Astrocyte of the spinal cord (primary cell): ENCODE measurements at regions not wholly inside any gene's neighbourhood (a gene's known extent, or its start where the extent isn't known, plus 50 kb on each side); places are given as distances from the start of the nearest gene placed in this dataset.

Experiments used
- DNase-seq: peaks from one replicate; pipeline ENCODE4 v3.0.0; 2011; ENCODE audit warnings: low read depth, low spot score
- H3K4me3 ChIP-seq: 2 replicates; pipeline ENCODE4 v1.5.1; 2011; ENCODE audit warnings: low read depth, mild to moderate bottlenecking, low read length, moderate library complexity
- in situ Hi-C: cut with HindIII; loops from 2 replicates; pipeline ENCODE4 v1.10.0; 2017; ENCODE audit warnings: low sequenced_read_pairs
- TF ChIP-seq, protein P1 (sequence below): IDR thresholded peaks from 2 replicates; pipeline ENCODE4 v1.5.1; 2012; ENCODE audit warnings: low read depth, mild to moderate bottlenecking, low read length, inconsistent platforms

DNA sequence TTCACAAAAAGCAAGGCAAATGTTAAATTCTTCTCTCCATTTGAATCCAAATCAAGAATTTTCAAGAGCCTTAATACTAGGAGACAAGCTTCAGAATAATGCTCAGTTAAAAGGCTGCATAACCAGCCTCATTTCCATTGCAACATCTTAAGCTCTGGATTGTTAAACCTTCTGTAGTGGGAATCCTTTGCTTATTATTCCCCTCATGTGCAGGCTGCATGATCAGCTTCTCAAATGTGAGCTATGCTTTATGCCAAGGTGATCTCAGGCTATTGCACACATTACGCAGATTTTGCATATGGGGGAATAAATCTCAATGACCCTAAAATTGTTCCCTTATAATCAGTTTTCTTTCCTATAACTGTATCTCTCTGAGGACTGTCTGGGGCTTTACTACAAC, 71.7 kb upstream of the CCDC196 start:
- no peak overlapping the region for H3K4me3 ChIP-seq
- TF ChIP-seq, protein P1, sequence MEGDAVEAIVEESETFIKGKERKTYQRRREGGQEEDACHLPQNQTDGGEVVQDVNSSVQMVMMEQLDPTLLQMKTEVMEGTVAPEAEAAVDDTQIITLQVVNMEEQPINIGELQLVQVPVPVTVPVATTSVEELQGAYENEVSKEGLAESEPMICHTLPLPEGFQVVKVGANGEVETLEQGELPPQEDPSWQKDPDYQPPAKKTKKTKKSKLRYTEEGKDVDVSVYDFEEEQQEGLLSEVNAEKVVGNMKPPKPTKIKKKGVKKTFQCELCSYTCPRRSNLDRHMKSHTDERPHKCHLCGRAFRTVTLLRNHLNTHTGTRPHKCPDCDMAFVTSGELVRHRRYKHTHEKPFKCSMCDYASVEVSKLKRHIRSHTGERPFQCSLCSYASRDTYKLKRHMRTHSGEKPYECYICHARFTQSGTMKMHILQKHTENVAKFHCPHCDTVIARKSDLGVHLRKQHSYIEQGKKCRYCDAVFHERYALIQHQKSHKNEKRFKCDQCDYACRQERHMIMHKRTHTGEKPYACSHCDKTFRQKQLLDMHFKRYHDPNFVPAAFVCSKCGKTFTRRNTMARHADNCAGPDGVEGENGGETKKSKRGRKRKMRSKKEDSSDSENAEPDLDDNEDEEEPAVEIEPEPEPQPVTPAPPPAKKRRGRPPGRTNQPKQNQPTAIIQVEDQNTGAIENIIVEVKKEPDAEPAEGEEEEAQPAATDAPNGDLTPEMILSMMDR = no peak
- no peak for DNase-seq
- in situ Hi-C loops = no loop called here

DNA sequence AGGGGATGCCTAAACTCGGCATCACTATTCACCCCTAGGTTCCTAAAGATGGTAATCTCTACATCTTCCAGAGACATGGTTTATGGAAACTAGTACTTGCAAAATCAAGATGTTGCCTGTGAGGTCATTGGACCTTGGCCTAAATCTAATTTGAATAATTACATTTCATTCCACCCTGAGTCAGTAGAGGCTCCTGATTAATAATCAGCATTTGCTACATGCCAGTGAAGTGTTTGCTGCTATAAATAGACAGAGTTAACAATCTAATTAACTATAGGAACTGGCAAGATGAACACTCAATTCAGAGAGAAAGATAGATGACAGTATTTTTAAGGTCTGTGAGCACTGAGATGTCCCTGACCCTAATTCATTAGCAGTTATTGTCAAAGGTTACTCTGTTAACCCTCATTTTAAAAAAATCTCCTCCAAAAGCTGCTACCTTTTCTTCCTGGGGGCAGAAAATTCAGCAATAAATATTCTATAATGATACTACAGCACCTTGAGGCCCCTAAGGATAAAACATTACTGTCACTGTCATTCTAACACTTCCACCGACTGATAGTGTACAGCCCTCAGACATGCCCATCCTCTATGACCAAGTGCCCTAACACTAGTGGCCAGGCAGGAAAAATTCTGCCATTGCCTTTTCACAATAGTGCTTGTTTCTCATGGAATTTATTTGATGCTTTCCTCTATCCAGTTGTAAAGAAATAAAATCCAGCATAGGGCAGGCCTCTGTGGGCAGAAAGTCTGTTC, 65.7 kb upstream of the CCDC196 start:
- in situ Hi-C loops = no loop called here
- TF ChIP-seq, protein P1 = no peak
- DNase-seq = no peak

DNA sequence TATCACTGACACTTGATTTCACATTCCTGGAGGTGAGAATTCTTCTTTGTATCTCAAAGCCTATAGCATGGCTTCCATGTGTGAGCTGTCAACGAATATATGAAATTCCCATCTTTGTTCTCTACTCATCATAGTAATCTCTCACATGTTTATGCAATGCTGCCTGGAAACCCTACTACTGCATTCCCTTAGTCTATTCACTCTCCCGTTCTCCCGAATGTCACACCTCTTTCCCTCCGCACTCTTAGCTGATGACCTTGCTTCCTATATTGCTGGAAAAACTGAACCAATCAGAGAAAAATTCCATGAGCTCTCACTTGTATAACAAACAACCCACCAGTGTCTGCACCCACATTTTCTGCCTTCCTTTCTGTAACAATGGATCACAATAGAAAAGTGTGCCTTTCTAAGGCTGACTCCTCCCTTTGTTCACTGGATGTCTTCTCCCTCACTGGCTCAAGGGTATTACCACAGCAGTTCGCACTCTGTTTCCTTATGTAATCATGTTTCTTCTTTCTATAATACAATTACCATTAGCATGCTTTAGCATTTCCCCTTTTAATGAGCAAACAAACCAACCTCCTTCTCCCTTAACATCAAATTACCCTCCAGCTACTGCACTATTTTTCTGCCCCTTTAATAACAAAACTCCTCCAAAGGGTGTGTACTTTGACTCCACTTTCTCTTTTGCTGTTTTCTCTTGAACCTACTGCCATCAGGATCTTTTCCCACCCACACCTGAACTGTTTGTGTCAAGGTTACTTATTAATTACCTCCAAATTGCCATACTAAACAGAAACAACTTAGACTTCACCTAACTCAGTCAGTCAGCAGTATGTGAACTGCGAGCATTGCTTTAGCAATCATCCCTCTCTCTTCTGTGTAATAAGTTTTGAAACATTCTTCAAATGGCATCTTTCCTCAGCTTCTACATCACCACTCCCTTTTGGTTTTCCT, 63.9 kb upstream of the CCDC196 start:
- in situ Hi-C loops = no loop called here
- H3K4me3 ChIP-seq = no peak overlapping the region
- TF ChIP-seq, protein P1 = no peak
- DNase-seq = no peak

More for the DNA sequence above, 65.7 kb upstream of the CCDC196 start:
- H3K4me3 ChIP-seq = no peak overlapping the region

DNA sequence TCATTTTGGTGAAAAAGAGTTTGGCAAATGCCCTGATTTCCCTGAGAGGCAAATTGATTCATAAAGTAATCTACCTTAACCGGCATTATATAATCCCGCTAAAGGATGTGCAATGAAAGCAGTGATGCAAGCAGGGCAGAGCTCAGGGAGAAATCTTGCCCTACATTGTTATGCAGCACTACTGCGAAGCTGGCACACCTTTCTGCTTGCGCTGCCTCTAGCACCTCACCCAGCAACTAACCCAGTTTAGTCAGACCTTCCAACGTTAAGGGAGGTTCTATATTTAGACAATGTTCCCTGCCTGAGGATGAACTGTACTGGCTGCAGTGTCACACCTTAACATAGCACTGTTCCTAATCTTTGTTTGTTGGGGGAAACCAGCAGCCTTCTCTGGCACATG, 60.8 kb upstream of the CCDC196 start:
- DNase-seq = no peak
- TF ChIP-seq, protein P1 = no peak
- in situ Hi-C loops = no loop called here
- no peak overlapping the region for H3K4me3 ChIP-seq

DNA sequence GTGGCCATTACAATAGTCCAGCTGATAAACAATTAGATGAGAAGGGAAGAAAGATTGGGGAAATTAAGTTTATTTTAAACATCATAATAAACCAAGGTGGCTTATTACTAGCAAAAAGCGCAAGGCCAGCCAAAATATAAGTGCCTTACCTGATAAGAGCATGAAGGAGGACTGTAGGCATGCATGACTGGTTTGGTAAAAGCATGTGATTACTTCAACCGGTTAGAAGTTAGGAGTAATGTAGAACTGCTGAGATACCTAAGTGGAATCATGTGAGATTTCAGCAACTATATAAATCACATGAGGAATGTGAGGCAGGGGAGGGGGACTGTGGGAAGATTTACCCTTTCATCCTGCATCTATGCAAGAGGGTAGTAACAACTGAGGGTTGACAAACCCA, 59.7 kb upstream of the CCDC196 start:
- no peak overlapping the region for H3K4me3 ChIP-seq
- DNase-seq = no peak
- in situ Hi-C loops = no loop called here
- TF ChIP-seq, protein P1 = no peak

DNA sequence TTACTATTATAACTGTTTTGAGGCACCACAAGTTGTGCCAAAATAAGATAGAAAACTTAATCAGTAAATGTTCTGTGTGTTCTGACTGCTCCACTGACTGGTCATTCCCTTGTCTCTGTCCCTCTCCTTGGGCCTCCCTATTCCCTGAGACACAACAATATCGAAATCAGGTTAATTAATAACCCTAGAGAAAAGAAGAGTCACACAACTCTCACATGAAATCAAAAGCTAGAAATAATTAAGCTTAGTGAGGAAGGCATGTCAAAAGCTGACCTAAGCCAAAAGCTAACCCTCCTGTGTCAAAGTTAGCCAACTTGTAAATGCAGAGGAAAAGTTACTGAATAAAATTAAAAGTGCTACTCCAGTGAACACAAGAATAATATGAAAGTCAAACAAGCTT, 53.8 kb upstream of the CCDC196 start:
- no peak overlapping the region for H3K4me3 ChIP-seq
- in situ Hi-C loops = no loop called here
- no peak for DNase-seq
- TF ChIP-seq, protein P1 = no peak
